H9 (cell line): ENCODE measurements at regions not wholly inside any gene's neighbourhood (a gene's known extent, or its start where the extent isn't known, plus 50 kb on each side); places are given as distances from the start of the nearest gene placed in this dataset.

Experiments
- DNase-seq: peaks from one replicate; pipeline ENCODE4 v3.0.0-alpha.2; 2017
- H2AFZ ChIP-seq: one replicate; pipeline ENCODE4 v1.6.1; 2013; ENCODE audit warnings: mild to moderate bottlenecking, low read length, control low read depth, moderate library complexity
- H2AK5ac ChIP-seq: 2 replicates; pipeline ENCODE4 v1.6.1; 2013; ENCODE audit warnings: low read length, control low read depth, mixed read lengths; ENCODE audit not compliant: insufficient read length
- H2BK120ac ChIP-seq: one replicate; pipeline ENCODE4 v1.6.1; 2013; ENCODE audit warnings: low read depth, mild to moderate bottlenecking, low read length, control low read depth, inconsistent platforms; ENCODE audit not compliant: poor library complexity, severe bottlenecking
- H2BK12ac ChIP-seq: 2 replicates; pipeline ENCODE4 v1.6.1; 2013; ENCODE audit warnings: low read length, control low read depth, mixed read lengths, low read depth; ENCODE audit not compliant: insufficient read length
- H2BK15ac ChIP-seq: 2 replicates; pipeline ENCODE4 v1.6.1; 2013; ENCODE audit warnings: low read depth, low read length, control low read depth
- H2BK20ac ChIP-seq: one replicate; pipeline ENCODE4 v1.6.1; 2013; ENCODE audit warnings: low read depth, mild to moderate bottlenecking, low read length, control low read depth, inconsistent platforms; ENCODE audit not compliant: poor library complexity, severe bottlenecking
- H2BK5ac ChIP-seq: 2 replicates; pipeline ENCODE4 v1.6.1; 2013; ENCODE audit warnings: low read length, control low read depth, mixed read lengths; ENCODE audit not compliant: insufficient read length
- H3K14ac ChIP-seq: 2 replicates; pipeline ENCODE4 v1.6.1; 2013; ENCODE audit warnings: low read length, control low read depth; ENCODE audit not compliant: insufficient read depth
- H3K18ac ChIP-seq: 2 replicates; pipeline ENCODE4 v1.6.1; 2013; ENCODE audit warnings: low read depth, mild to moderate bottlenecking, mixed read lengths, low read length, control low read depth; ENCODE audit not compliant: insufficient read length
- H3K23ac ChIP-seq: 2 replicates; pipeline ENCODE4 v1.6.1; 2013; ENCODE audit warnings: low read length, control low read depth, mixed read lengths, low read depth; ENCODE audit not compliant: insufficient read length
- H3K23me2 ChIP-seq: 2 replicates; pipeline ENCODE4 v1.6.1; 2013; ENCODE audit warnings: low read depth, mild to moderate bottlenecking, mixed read lengths, low read length, control low read depth; ENCODE audit not compliant: insufficient read length, poor library complexity, severe bottlenecking
- H3K27ac ChIP-seq: 2 replicates; pipeline ENCODE4 v1.5.1; 2013; ENCODE audit warnings: low read length, control low read depth, mixed read lengths, low read depth; ENCODE audit not compliant: insufficient read length
- H3K27me3 ChIP-seq: 2 replicates; pipeline ENCODE4 v1.6.1; 2013; ENCODE audit warnings: low read length, control low read depth, inconsistent platforms; ENCODE audit not compliant: insufficient read depth
- H3K4ac ChIP-seq: 2 replicates; pipeline ENCODE4 v1.6.1; 2013; ENCODE audit warnings: low read depth, mild to moderate bottlenecking, control low read depth, inconsistent platforms, low read length, moderate library complexity
- H3K4me1 ChIP-seq: 2 replicates; pipeline ENCODE4 v1.6.1; 2013; ENCODE audit warnings: low read length, control low read depth, inconsistent platforms; ENCODE audit not compliant: insufficient read depth
- H3K4me2 ChIP-seq: 2 replicates; pipeline ENCODE4 v1.6.1; 2013; ENCODE audit warnings: low read length, control low read depth, mixed read lengths; ENCODE audit not compliant: insufficient read length, insufficient read depth
- H3K56ac ChIP-seq: 2 replicates; pipeline ENCODE4 v1.6.1; 2013; ENCODE audit warnings: low read depth, mild to moderate bottlenecking, mixed read lengths, low read length, control low read depth; ENCODE audit not compliant: insufficient read length
- H3K79me1 ChIP-seq: 2 replicates; pipeline ENCODE4 v1.6.1; 2013; ENCODE audit warnings: low read depth, mild to moderate bottlenecking, moderate library complexity, low read length, control low read depth, inconsistent platforms; ENCODE audit not compliant: insufficient read depth, poor library complexity, severe bottlenecking
- H3K79me2 ChIP-seq: 2 replicates; pipeline ENCODE4 v1.6.1; 2013; ENCODE audit warnings: low read length, control low read depth, inconsistent platforms; ENCODE audit not compliant: insufficient read depth
- H3K9ac ChIP-seq: 2 replicates; pipeline ENCODE4 v1.6.1; 2013; ENCODE audit warnings: low read length, control low read depth, mixed read lengths; ENCODE audit not compliant: insufficient read length; ENCODE audit errors: extremely low read depth
- H3K9me3 ChIP-seq: one replicate; pipeline ENCODE4 v1.6.1; 2013; ENCODE audit warnings: low read depth, low read length, inconsistent platforms; ENCODE audit not compliant: control insufficient read depth
- H3T11ph ChIP-seq: one replicate; pipeline ENCODE4 v1.6.1; 2013; ENCODE audit warnings: mild to moderate bottlenecking, low read length, control low read depth, inconsistent platforms
- H4K20me1 ChIP-seq: one replicate; pipeline ENCODE4 v1.6.1; 2013; ENCODE audit not compliant: control insufficient read depth, insufficient read length, insufficient read depth
- H4K5ac ChIP-seq: 2 replicates; pipeline ENCODE4 v1.6.1; 2013; ENCODE audit warnings: low read depth, mild to moderate bottlenecking, mixed read lengths, low read length, control low read depth; ENCODE audit not compliant: insufficient read length
- H4K8ac ChIP-seq: replicated peaks from 2 replicates; pipeline ENCODE4 v1.6.1; 2013; ENCODE audit warnings: low read length, control low read depth, mixed read lengths, low read depth; ENCODE audit not compliant: insufficient read length
- H4K91ac ChIP-seq: 2 replicates; pipeline ENCODE4 v1.6.1; 2013; ENCODE audit warnings: low read depth, mild to moderate bottlenecking, moderate library complexity, mixed read lengths, low read length, control low read depth; ENCODE audit not compliant: insufficient read length
- H3K27ac Mint-ChIP-seq, 3 experiments: 2 replicates in 2 of 3; 3 replicates in 1 of 3; pipeline ENCODE4 v1.8.0; 2020 to 2021; ENCODE audit warnings: mixed read lengths in 3 of 3, mild to moderate bottlenecking in 1 of 3, moderate library complexity in 1 of 3
- H3K27me3 Mint-ChIP-seq: 2 replicates; pipeline ENCODE4 v1.8.0; 2021; ENCODE audit warnings: low read depth, mild to moderate bottlenecking, moderate library complexity, mixed read lengths
- H3K36me3 Mint-ChIP-seq, 3 experiments: 2 replicates in 2 of 3; 3 replicates in 1 of 3; pipeline ENCODE4 v1.8.0; 2020 to 2021; ENCODE audit warnings: low read depth in 3 of 3, mixed read lengths in 3 of 3; ENCODE audit not compliant: insufficient read depth in 1 of 3
- H3K4me1 Mint-ChIP-seq, 2 experiments: 2 replicates each; pipeline ENCODE4 v1.8.0; 2020; ENCODE audit warnings: mixed read lengths in 2 of 2
- H3K4me3 Mint-ChIP-seq, 2 experiments: 2 replicates in 1 of 2; 3 replicates in 1 of 2; pipeline ENCODE4 v1.8.0; 2020 to 2021; ENCODE audit warnings: mild to moderate bottlenecking in 2 of 2, mixed read lengths in 2 of 2, moderate library complexity in 1 of 2
- H3K9me3 Mint-ChIP-seq, 2 experiments: 2 replicates in 1 of 2; 3 replicates in 1 of 2; pipeline ENCODE4 v1.8.0; 2020; ENCODE audit warnings: mild to moderate bottlenecking in 2 of 2, mixed read lengths in 2 of 2, moderate library complexity in 1 of 2
- WGBS: extraction: QIAGEN DNeasy Blood & Tissue Kit; methylation state at CpG from one replicate; pipeline ENCODE4 v1.1.7; 2013; ENCODE audit warnings: missing lambda C conversion rate, low lambda C conversion rate, mixed read lengths; ENCODE audit not compliant: insufficient read length; ENCODE audit errors: extremely low coverage; 5-methylcytosine and 5-hydroxymethylcytosine counted together
- TF ChIP-seq, protein P1 (sequence below): fragments of 200-600 bp; sonication (generic); conservative IDR thresholded peaks from 3 replicates; pipeline ENCODE4 v1.8.0; 2021; ENCODE audit warnings: antibody characterized with exemption, mild to moderate bottlenecking

- no peak overlapping the region for H2BK20ac ChIP-seq
- Mint-ChIP-seq H3K27ac (no peak overlapping the region), H3K4me3 (no peak overlapping the region), H3K36me3 (no peaks in the 10 kb centered on the region), H3K27me3 (peaks cover 1% of the 10 kb centered on the region; the same call in 1 of the 2 replicates), H3K9me3 (no peaks in the 10 kb centered on the region; a peak in 2 of 5 replicates), H3K4me1 (no peaks in the 10 kb centered on the region; a peak in 2 of 4 replicates)
- H2BK120ac ChIP-seq: no peak overlapping the region
- no peak overlapping the region for H3K4me2 ChIP-seq
- no peaks in the 10 kb centered on the region for H3K23me2 ChIP-seq
- H3K27me3 ChIP-seq: no peaks in the 10 kb centered on the region
- no peak overlapping the region for H4K5ac ChIP-seq
- no peaks in the 10 kb centered on the region for H3K79me2 ChIP-seq
- no CpG with 5 or more reads among the region's 10 CpGs for WGBS
- no peak overlapping the region for H3K4ac ChIP-seq
- H4K20me1 ChIP-seq: no peaks in the 10 kb centered on the region
- H3K27ac ChIP-seq: no peak overlapping the region
- H3T11ph ChIP-seq: no peak overlapping the region
- H3K9me3 ChIP-seq: no peaks in the 10 kb centered on the region
- H2AK5ac ChIP-seq: no peak overlapping the region
- no peak overlapping the region for H4K91ac ChIP-seq
- H2BK12ac ChIP-seq: no peak overlapping the region
- no peak overlapping the region for H3K56ac ChIP-seq
- no peaks in the 10 kb centered on the region for H3K4me1 ChIP-seq
- H3K14ac ChIP-seq: no peak overlapping the region
- H3K79me1 ChIP-seq: no peaks in the 10 kb centered on the region
- no peak overlapping the region for H3K9ac ChIP-seq
- no peak overlapping the region for H3K18ac ChIP-seq
- no peak overlapping the region for H2BK5ac ChIP-seq
- no peak for DNase-seq
- no peak overlapping the region for H2AFZ ChIP-seq
- no peak overlapping the region for H3K23ac ChIP-seq
- H4K8ac ChIP-seq: no peak overlapping the region
- no peak overlapping the region for H2BK15ac ChIP-seq
- TF ChIP-seq, protein P1, sequence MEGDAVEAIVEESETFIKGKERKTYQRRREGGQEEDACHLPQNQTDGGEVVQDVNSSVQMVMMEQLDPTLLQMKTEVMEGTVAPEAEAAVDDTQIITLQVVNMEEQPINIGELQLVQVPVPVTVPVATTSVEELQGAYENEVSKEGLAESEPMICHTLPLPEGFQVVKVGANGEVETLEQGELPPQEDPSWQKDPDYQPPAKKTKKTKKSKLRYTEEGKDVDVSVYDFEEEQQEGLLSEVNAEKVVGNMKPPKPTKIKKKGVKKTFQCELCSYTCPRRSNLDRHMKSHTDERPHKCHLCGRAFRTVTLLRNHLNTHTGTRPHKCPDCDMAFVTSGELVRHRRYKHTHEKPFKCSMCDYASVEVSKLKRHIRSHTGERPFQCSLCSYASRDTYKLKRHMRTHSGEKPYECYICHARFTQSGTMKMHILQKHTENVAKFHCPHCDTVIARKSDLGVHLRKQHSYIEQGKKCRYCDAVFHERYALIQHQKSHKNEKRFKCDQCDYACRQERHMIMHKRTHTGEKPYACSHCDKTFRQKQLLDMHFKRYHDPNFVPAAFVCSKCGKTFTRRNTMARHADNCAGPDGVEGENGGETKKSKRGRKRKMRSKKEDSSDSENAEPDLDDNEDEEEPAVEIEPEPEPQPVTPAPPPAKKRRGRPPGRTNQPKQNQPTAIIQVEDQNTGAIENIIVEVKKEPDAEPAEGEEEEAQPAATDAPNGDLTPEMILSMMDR: no peak
Observed at GRCh38 chr16:17557480-17557879, 86.7 kb upstream of the XYLT1 start.
